ENCODE measurements at regions not wholly inside any gene's neighbourhood (a gene's known extent, or its start where the extent isn't known, plus 50 kb on each side); places are given as distances from the start of the nearest gene placed in this dataset.

- no peaks in the 10 kb centered on the region for H3K9me2 ChIP-seq (ENCODE audit: insufficient read depth, low read length)
- no peaks in the 10 kb centered on the region for H3K36me3 ChIP-seq (ENCODE audit: insufficient read depth, low read length)
- H3K27me3 ChIP-seq (ENCODE audit: insufficient read depth, low read depth, low read length) = no peaks in the 10 kb centered on the region
- no peaks in the 10 kb centered on the region for H4K20me1 ChIP-seq (ENCODE audit: insufficient read depth)
- TF ChIP-seq EZH2 (IDR thresholded peaks at IDR 0.05; ENCODE audit: borderline replicate concordance, insufficient read depth, low read length, poor library complexity, severe bottlenecking) (no peak), TAF1 (IDR thresholded peaks at IDR 0.05; ENCODE audit: low read depth) (no peak), POLR2AphosphoS5 (IDR thresholded peaks at IDR 0.05) (no peak), RAD21 (conservative IDR thresholded peaks at IDR 0.05) (no peak), REST (IDR thresholded peaks at IDR 0.05; ENCODE audit: borderline replicate concordance) (no peak), SMC3 (conservative IDR thresholded peaks at IDR 0.05; ENCODE audit: poor library complexity) (no peak), MXI1 (conservative IDR thresholded peaks at IDR 0.05; ENCODE audit: poor library complexity, severe bottlenecking) (no peak), EP300 (conservative IDR thresholded peaks at IDR 0.05; ENCODE audit: poor library complexity, severe bottlenecking) (no peak), CTCF (IDR thresholded peaks at IDR 0.05; ENCODE audit: poor library complexity, severe bottlenecking) (no peak)
- H3K9me3 ChIP-seq (ENCODE audit: low read length) = no peaks in the 10 kb centered on the region
- H3F3A ChIP-seq (ENCODE audit: insufficient read depth, low read length, poor library complexity, severe bottlenecking) = no peaks in the 10 kb centered on the region
- H3K4me2 ChIP-seq (ENCODE audit: low read length) = no peak overlapping the region
- no peaks in the 10 kb centered on the region for H3K79me2 ChIP-seq (replicated peaks; ENCODE audit: insufficient read depth, low read length)
- no peak overlapping the region for H3K27ac ChIP-seq (ENCODE audit: low read length)
- H2AFZ ChIP-seq (ENCODE audit: low read depth, low read length) = no peak overlapping the region
- H3K4me3 ChIP-seq (ENCODE audit: low read length) = no peak overlapping the region
- H3K9ac ChIP-seq (ENCODE audit: low read length) = no peak overlapping the region
Measured at GRCh38 chr12:75820848-75821578, 210.6 kb downstream of the PHLDA1 start.

DNA sequence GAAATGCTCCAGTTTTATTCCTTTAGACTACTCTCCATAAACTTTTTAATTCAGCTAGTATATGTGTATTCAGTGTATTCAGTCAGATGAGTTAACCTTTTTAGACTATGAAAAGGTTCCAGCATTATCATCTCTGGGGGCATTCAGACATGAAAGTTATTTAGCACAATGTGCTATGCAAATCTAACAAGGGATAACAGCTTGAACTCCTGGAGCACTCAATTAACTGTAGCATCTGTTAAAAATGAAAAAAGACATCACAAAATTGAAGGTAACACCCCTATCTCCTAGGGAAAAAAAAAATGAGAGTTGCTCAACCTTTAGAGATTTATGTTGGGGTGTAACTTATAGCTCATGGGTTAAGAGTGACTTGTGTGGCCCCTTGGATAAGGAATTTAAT lies 211.5 kb downstream of the PHLDA1 start:
- TF ChIP-seq RAD21 (conservative IDR thresholded peaks at IDR 0.05) = no peak
- no peak for TF ChIP-seq MXI1 (conservative IDR thresholded peaks at IDR 0.05; ENCODE audit: poor library complexity, severe bottlenecking)
- TF ChIP-seq POLR2AphosphoS5 (IDR thresholded peaks at IDR 0.05) = no peak
- TF ChIP-seq SMC3 (conservative IDR thresholded peaks at IDR 0.05; ENCODE audit: poor library complexity) = no peak
- no peak for TF ChIP-seq CTCF (IDR thresholded peaks at IDR 0.05; ENCODE audit: poor library complexity, severe bottlenecking)
- TF ChIP-seq TAF1 (IDR thresholded peaks at IDR 0.05; ENCODE audit: low read depth) = no peak
- no peak for TF ChIP-seq EZH2 (IDR thresholded peaks at IDR 0.05; ENCODE audit: borderline replicate concordance, insufficient read depth, low read length, poor library complexity, severe bottlenecking)
- TF ChIP-seq REST (IDR thresholded peaks at IDR 0.05; ENCODE audit: borderline replicate concordance) = no peak
- Histone ChIP-seq H2AFZ (ENCODE audit: low read depth, low read length) (no peak overlapping the region), H3K36me3 (ENCODE audit: insufficient read depth, low read length) (no peaks in the 10 kb centered on the region), H3K9me2 (ENCODE audit: insufficient read depth, low read length) (no peaks in the 10 kb centered on the region), H3K9me3 (ENCODE audit: low read length) (no peaks in the 10 kb centered on the region), H3K9ac (ENCODE audit: low read length) (no peak overlapping the region), H3K4me3 (ENCODE audit: low read length) (no peak overlapping the region), H3K27me3 (ENCODE audit: insufficient read depth, low read depth, low read length) (no peaks in the 10 kb centered on the region), H3K79me2 (replicated peaks; ENCODE audit: insufficient read depth, low read length) (no peaks in the 10 kb centered on the region), H3F3A (ENCODE audit: insufficient read depth, low read length, poor library complexity, severe bottlenecking) (peaks cover 3% of the 10 kb centered on the region), H3K4me2 (ENCODE audit: low read length) (no peak overlapping the region), H3K27ac (ENCODE audit: low read length) (no peak overlapping the region), H4K20me1 (ENCODE audit: insufficient read depth) (no peaks in the 10 kb centered on the region)

Measured in neural cell (in vitro differentiated cells).